ENCODE measurements at regions not wholly inside any gene's neighbourhood (a gene's known extent, or its start where the extent isn't known, plus 50 kb on each side); places are given as distances from the start of the nearest gene placed in this dataset.
"Not testable (repeated sequence)": the region's sequence is repeated elsewhere in the genome, so short reads cannot be mapped to it uniquely, and the experiment has no call there.

DNA sequence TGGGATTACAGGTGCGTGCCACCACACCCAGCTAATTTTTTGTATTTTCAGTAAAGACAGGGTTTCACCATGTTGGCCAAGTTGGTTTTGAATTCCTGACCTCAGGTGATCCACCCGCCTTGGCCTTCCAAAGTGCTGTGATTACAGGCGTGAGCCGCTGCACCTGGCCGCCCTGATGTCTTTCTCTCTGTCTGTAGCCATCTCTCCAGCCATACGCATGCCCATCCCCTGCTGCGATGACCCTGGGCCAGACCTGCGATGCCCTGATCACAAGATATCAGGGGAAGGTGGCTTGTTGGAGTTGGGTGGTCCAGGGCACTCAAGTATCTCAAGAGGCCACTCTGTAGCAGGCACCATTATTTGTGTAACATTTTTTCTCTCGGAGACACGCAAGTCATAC is 54.4 kb upstream of the RBFOX2 start:
- DNase-seq (ENCODE audit: low read depth) = no peak
- TF ChIP-seq, protein P1, sequence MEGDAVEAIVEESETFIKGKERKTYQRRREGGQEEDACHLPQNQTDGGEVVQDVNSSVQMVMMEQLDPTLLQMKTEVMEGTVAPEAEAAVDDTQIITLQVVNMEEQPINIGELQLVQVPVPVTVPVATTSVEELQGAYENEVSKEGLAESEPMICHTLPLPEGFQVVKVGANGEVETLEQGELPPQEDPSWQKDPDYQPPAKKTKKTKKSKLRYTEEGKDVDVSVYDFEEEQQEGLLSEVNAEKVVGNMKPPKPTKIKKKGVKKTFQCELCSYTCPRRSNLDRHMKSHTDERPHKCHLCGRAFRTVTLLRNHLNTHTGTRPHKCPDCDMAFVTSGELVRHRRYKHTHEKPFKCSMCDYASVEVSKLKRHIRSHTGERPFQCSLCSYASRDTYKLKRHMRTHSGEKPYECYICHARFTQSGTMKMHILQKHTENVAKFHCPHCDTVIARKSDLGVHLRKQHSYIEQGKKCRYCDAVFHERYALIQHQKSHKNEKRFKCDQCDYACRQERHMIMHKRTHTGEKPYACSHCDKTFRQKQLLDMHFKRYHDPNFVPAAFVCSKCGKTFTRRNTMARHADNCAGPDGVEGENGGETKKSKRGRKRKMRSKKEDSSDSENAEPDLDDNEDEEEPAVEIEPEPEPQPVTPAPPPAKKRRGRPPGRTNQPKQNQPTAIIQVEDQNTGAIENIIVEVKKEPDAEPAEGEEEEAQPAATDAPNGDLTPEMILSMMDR (IDR thresholded peaks at IDR 0.05; ENCODE audit: insufficient read depth, low read depth, low read length) = no peak
- no peak overlapping the region for H3K4me3 ChIP-seq (ENCODE audit: low read depth, low read length)

DNA sequence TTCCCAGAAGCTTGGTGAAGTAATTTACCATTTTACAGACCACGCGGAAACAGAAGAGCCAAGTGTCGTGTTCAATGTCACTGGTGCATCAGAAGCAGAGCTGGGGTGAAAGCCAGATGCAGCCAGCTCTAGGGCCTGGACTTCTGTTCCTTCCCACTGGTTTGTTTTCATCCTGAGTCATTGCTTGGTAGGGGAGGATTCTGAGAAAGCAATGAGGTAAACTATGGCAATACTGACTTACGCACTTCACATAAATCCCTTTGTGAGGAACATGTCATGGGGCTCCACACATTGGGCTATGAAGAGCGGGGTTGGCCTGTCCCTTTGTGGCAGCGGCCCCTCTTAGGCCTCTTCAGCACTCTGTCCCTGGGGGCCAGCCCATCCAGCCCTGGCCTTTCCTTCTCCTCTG is 52.4 kb upstream of the RBFOX2 start:
- H3K4me3 ChIP-seq (ENCODE audit: low read depth, low read length) = no peak overlapping the region
- peak; percentile 95 for DNase-seq (ENCODE audit: low read depth)
- TF ChIP-seq, protein P1 (IDR thresholded peaks at IDR 0.05; ENCODE audit: insufficient read depth, low read depth, low read length) = no peak

- not testable (repeated sequence) for H3K4me3 ChIP-seq (ENCODE audit: low read depth, low read length); DNase-seq (ENCODE audit: low read depth)
These were observed 51.7 kb upstream of the RBFOX2 start for GRCh38 chr22:36080281-36080680.

- TF ChIP-seq, protein P1 (IDR thresholded peaks at IDR 0.05; ENCODE audit: insufficient read depth, low read depth, low read length) = no peak
These were observed 50.4 kb upstream of the RBFOX2 start for GRCh38 chr22:36079041-36079440.

More at GRCh38 chr22:36079041-36079440, 50.4 kb upstream of the RBFOX2 start:
- H3K4me3 ChIP-seq (ENCODE audit: low read depth, low read length) = no peak overlapping the region
- DNase-seq (ENCODE audit: low read depth) = no peak
